ENCODE measurements at regions not wholly inside any gene's neighbourhood (a gene's known extent, or its start where the extent isn't known, plus 50 kb on each side); places are given as distances from the start of the nearest gene placed in this dataset.

GRCh38 chr4:100722133-100722532 lies 204.3 kb upstream of the EMCN start:
- no peak for DNase-seq

DNA sequence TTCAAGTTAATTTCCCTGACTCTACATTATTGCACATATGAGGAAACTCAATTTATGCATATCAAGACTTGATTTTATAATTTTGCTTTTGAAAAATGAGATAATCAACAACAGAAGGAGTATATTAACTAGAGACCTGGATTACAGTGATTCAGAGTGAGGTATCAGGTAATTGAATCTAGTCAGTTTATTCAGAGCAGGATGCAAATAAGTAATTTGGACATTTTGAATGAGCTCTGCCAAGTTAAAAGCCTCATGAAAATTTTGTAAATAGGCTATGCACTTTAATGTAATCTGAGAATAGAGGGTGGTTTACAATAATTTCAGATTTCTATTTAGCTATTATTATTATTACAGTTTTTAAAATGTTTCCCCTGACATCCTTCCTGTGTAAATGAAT lies 203.7 kb upstream of the EMCN start:
- no peak for DNase-seq

DNA sequence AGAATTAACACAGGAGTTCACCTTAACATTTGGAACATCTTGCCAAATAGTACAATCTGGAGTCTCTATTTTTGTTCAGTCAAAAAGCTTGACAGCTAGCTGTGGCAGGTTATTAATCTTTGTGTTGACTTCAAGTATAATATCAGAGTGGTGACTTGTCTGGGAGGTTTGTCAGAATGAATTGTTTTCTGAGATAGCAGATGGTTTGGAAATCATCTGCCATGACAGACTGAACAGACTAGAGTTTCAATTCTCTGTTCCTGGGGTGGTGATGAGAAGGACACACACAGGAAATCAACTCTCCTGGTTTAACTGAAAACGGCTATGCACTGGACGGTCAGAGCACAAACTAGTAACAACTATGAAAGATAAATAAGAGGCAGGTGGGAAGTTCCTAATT lies 203.3 kb upstream of the EMCN start:
- DNase-seq, result no peak

DNA sequence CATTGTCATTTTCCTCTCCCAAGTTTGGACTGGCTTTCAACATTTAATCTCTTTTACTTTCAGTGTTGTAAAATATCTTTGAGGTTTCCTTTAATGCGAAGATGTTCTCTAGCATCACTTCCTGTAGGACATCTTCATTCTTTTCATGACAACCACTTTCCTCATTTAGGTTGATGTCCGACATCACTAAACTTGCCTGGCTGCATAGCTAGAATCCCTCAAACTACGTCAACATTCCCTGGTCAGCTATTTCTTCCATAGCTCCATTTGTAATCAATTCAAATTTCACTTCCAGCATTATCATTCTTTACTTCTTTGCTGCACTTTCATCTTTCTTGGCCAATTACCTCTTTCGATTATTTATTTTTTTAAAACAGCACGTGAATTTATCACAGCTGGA lies 198.6 kb upstream of the EMCN start:
- no peak for DNase-seq

- no peak for DNase-seq
Measured at GRCh38 chr4:100708776-100709175, 191.0 kb upstream of the EMCN start.

- DNase-seq, result peak; percentile 2
Measured at GRCh38 chr4:100707786-100708185, 190.0 kb upstream of the EMCN start.

DNA sequence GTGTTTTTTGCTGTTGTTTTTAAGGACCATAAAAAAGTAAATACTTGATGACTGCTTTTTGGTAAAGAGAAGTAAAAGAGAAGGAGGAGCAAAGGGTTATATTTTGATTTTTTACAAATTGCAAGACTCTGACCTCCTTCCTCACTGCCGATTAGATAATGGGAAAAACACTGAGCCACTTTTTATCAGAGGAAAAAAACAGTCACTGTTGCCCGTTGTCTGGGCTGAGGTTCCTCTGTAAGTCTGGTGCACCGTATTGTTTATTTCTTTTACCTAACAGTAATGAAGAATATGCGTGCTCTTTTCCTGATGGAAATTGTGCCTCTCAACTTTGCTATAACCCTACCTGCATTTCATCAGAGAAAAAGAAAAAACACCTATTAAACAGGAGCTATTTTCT lies 178.7 kb upstream of the EMCN start:
- DNase-seq, result no peak

GRCh38 chr4:100695871-100696270 lies 178.0 kb upstream of the EMCN start:
- no peak for DNase-seq

GRCh38 chr4:100695039-100695654 lies 177.3 kb upstream of the EMCN start:
- DNase-seq, result no peak

DNA sequence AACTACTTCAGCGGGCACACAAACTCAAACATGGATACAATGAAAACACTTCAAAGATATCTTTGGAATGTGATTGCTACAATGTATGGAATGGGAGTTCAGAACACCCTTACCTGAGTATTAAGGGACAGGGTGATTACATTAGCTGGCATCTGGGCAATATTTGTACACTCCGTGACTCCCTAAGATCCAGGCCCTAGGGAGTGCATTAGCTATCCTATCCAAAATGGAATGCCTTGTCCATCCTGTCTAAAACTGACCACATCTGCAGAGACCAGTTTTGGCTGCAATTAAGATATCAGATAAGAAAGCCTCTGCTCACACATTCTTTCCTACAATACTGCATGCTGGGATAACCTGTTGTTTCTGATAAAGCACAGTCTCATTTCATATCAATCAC lies 176.6 kb upstream of the EMCN start:
- no peak for DNase-seq

DNA sequence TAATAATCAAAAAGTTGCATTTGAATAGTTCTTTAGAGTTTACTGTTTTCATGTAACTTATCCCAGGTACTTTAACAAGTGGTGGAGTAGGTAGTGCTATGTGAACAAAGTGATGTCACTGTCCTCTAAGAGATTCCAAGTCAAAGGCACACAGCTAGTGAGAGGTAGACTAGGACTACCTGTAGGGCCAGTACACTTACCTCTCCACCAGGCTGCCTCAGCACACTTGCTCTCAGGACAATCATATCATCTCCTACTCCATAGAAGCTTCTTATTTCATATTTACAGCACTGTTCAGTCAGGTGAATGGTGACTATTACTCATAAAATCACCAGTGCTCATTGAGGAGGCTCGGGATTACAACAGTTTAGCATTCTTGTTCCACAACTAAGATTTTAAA lies 173.0 kb upstream of the EMCN start:
- no peak for DNase-seq

DNA sequence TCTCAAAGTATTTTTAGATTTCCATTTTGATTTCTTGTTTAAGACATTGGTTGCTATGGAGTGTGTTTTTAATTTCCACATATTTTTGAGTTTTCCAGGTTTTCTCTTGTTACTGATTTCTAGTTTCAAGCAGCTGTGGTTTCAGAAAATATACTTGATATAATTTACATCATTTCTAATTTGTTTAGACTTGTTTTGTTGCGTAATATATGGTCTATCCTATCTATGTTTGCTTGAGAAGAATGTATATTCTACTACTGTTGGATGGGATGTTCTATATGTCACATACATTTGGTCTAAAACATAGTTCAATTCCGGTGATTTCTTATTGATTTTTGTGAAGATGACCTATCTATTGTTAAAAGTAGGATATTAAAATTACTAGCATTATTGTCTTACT lies 170.5 kb upstream of the EMCN start:
- no peak for DNase-seq

GRCh38 chr4:100682477-100683218 lies 164.8 kb upstream of the EMCN start:
- no peak for DNase-seq

- DNase-seq, result no peak
Measured at GRCh38 chr4:100681289-100681688, 163.5 kb upstream of the EMCN start.

DNA sequence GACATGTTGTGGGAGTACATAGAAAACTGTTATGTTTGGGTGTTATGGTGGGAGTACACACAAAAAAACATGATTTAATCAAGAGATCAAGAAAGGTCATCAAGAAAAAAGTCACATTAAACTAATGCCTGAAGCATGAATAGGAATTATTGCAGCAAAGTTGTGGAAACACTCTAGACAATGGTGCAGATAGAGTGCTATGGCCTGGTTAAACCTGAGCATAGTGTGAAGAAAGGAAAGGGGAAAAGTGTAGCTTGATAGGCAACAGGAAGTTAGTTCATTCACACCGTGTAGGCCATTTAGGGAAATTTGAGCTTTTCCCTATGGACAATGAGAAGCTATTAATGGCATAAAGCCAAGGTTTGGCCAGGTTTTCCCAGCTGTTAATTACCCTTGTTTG lies 162.1 kb upstream of the EMCN start:
- DNase-seq, result no peak

- no peak for DNase-seq
Measured at GRCh38 chr4:100674976-100675375, 157.2 kb upstream of the EMCN start.

DNA sequence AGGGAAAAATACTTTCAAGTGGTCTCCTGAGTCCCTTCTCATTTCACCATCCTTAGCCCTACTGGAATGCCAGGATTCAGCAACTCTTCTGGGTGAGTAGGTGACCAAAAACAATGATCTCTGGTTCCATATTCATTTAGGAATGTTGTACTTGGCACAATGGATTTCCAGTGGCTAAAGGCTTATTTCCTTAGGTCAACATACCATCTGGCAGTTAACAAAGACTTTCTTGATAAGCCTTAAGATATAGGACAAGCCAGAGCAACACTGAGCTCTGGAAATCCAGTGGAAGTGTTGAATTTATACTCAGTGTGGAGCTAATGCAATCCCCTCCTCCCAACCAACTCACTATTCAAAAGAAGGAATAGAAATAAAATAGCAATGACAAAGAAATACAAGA lies 139.4 kb upstream of the EMCN start:
- DNase-seq, result no peak

DNA sequence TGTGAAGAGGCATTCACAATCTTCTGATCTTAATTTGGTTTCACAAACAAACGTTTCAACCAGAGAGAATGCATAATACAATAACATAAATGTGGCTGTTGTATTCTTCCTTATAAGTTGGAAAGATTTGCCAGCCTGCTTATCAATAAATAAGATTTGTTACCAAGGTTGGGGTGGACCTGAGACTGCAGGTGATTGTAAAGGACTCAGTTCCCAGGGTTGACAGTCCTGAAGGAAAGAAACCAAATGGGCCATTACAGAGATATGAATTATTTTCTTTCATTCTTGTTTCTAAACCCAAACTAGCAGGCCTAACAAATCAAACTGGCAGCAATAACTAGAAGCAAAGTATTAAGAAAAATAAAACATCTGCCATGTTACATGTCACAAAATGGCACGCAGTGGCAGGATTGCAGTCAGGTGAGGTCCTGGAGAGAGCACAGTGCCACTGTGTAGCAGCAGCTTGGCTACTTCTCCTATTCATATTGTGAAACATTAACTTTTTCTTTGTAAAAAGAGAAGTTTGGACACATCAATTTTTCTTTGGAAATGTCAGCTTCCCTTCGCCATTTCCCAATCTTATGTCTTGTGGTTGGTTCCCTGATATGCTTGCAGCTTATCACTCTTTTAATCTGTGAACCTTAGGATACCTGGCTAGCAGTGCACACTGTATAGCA lies 133.8 kb upstream of the EMCN start:
- no peak for DNase-seq

GRCh38 chr4:100649417-100649816 lies 131.6 kb upstream of the EMCN start:
- DNase-seq, result no peak

DNA sequence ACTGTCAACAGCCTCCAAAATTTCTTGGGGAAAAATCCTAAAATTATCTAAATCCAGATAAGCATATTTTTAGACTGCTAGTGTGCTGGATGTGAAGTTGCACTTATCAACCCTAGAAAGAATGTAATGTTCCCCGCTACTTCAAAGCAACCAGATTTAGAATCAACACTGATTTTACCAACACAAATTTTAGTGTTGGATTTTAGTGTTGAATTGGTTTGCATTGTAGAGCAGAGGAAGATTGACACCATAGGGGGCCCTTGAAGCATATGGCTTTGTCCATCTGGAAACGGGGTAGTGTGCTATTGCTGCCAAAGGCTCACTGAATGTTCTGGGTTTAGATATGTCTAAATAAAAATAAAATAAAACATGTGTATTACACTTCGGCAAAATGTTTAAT lies 126.3 kb upstream of the EMCN start:
- no peak for DNase-seq

GRCh38 chr4:100641336-100641735 lies 123.5 kb upstream of the EMCN start:
- DNase-seq, result no peak

DNA sequence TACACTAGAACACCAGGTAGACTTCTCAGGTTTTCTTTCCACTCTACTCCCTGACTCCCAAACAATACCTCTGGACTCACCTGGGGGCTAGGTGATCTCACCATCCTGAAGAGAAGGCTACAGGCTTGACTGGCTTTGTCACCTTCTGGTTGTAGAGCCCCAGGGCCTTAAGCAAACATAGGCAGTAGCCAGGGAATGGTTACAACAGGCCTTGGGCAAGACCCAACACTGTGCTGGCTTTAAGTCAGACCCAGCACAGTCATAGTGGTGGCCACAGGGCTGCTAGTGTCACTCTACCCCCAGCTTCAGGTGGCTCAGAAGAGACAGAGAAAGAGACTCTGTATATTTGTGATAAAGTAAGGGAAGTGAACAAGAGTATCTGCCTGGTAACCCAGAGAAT lies 118.1 kb upstream of the EMCN start:
- DNase-seq, result no peak

- no peak for DNase-seq
Measured at GRCh38 chr4:100633269-100633668, 115.4 kb upstream of the EMCN start.

DNA sequence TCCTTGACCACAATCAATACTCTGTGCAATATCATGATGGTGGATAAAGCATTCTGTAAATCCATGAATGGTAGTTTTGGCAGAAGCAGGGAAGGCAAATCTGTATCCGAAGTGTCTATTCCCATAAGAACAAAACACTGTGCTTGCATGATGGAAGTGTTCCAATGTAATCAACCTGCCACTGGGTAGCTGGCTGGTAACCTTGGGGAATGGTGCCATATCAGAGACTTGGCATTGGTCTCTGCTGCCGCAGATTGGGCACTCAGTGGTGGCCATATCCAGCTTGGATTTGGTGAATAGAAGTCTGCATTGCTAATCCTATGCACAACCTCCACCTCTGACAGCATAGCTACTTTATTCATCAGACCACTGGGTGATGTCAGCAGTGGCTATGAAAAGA lies 114.3 kb upstream of the EMCN start:
- DNase-seq, result no peak

Data from fibroblast of skin of abdomen (primary cell).